ENCODE measurements at regions not wholly inside any gene's neighbourhood (a gene's known extent, or its start where the extent isn't known, plus 50 kb on each side); places are given as distances from the start of the nearest gene placed in this dataset.

GRCh38 chr16:86096850-86097249, 197.9 kb downstream of the IRF8 start:
- H3K27ac ChIP-seq, result no peak overlapping the region
- DNase-seq (ENCODE audit: low spot score), result no peak
- POLR2A ChIA-PET (ENCODE audit: low non-redundant PET), result no interaction called here
- TF ChIP-seq CTCF (conservative IDR thresholded peaks at IDR 0.05; ENCODE audit: low read depth), result no peak
- CTCF ChIA-PET, result no interaction called here

- CTCF ChIA-PET, result no interaction called here
- no peak for TF ChIP-seq CTCF (conservative IDR thresholded peaks at IDR 0.05; ENCODE audit: low read depth)
- POLR2A ChIA-PET (ENCODE audit: low non-redundant PET), result no interaction called here
- no peak for DNase-seq (ENCODE audit: low spot score)
- H3K27ac ChIP-seq, result no peak overlapping the region
Observed at GRCh38 chr16:86099326-86099725, 200.4 kb downstream of the IRF8 start.

GRCh38 chr16:86100205-86101136, 201.5 kb downstream of the IRF8 start:
- no peak for DNase-seq (ENCODE audit: low spot score)
- no peak overlapping the region for H3K27ac ChIP-seq
- ChIA-PET CTCF (interaction anchor here (0.6 kb wide), 1 partner anchor 417 kb away, joined by 3 read pairs; no protein-coding TSS in a partner anchor), POLR2A (ENCODE audit: low non-redundant PET) (no interaction called here)
- no peak for TF ChIP-seq CTCF (conservative IDR thresholded peaks at IDR 0.05; ENCODE audit: low read depth)

- ChIA-PET POLR2A (ENCODE audit: low non-redundant PET) (no interaction called here), CTCF (no interaction called here)
- no peak overlapping the region for H3K27ac ChIP-seq
- TF ChIP-seq CTCF (conservative IDR thresholded peaks at IDR 0.05; ENCODE audit: low read depth), result no peak
- no peak for DNase-seq (ENCODE audit: low spot score)
Observed at GRCh38 chr16:86101137-86101896, 202.4 kb downstream of the IRF8 start.

GRCh38 chr16:86101897-86102157, 202.9 kb downstream of the IRF8 start:
- TF ChIP-seq CTCF (conservative IDR thresholded peaks at IDR 0.05; ENCODE audit: low read depth), result no peak
- H3K27ac ChIP-seq, result no peak overlapping the region
- POLR2A ChIA-PET (ENCODE audit: low non-redundant PET), result no interaction called here
- CTCF ChIA-PET, result no interaction called here
- DNase-seq (ENCODE audit: low spot score), result no peak

GRCh38 chr16:86103320-86103719, 204.4 kb downstream of the IRF8 start:
- TF ChIP-seq CTCF (conservative IDR thresholded peaks at IDR 0.05; ENCODE audit: low read depth), result no peak
- DNase-seq (ENCODE audit: low spot score), result no peak
- ChIA-PET CTCF (no interaction called here), POLR2A (ENCODE audit: low non-redundant PET) (no interaction called here)
- no peak overlapping the region for H3K27ac ChIP-seq
